Kidney (tissue), 13 donors: ENCODE measurements at regions not wholly inside any gene's neighbourhood (a gene's known extent, or its start where the extent isn't known, plus 50 kb on each side); places are given as distances from the start of the nearest gene placed in this dataset.

Source experiments
- DNase-seq, 5 donors: peaks; one replicate each; pipeline ENCODE4 v3.0.0-alpha.2; 2013 to 2020
- FAIRE-seq: peaks from 2 replicates; lab custom pipeline; 2012; peaks lifted over from hg19 to GRCh38; lab: Jason Lieb, UNC
- H3K27ac ChIP-seq, 2 donors: one replicate each; pipeline ENCODE4 v1.7.0; 2013; ENCODE audit warnings: low read depth in 2 of 2, low read length in 2 of 2, inconsistent platforms in 1 of 2
- H3K27me3 ChIP-seq: one replicate; pipeline ENCODE4 v1.7.1; 2013; ENCODE audit warnings: low read length, inconsistent platforms; ENCODE audit not compliant: control insufficient read depth, insufficient read depth
- H3K36me3 ChIP-seq, 3 donors: one replicate each; pipeline versions ENCODE4 v1.7.0 to v1.7.1; 2013; ENCODE audit warnings: low read length in 3 of 3, control low read depth in 1 of 3, inconsistent platforms in 1 of 3; ENCODE audit not compliant: insufficient read depth in 3 of 3, control insufficient read depth in 2 of 3
- H3K4me1 ChIP-seq, 3 donors: one replicate each; pipeline versions ENCODE4 v1.7.0 to v1.7.1; 2013; ENCODE audit warnings: low read length in 3 of 3, inconsistent platforms in 1 of 3, low read depth in 1 of 3; ENCODE audit not compliant: control insufficient read depth in 2 of 3, insufficient read depth in 2 of 3
- H3K4me3 ChIP-seq, 3 donors: one replicate each; pipeline versions ENCODE4 v1.7.0 to v1.8.1; 2013; ENCODE audit warnings: low read length in 3 of 3, control low read depth in 1 of 3, inconsistent platforms in 1 of 3
- H3K9ac ChIP-seq, 3 donors: one replicate each; pipeline versions ENCODE4 v1.7.0 to v1.7.1; 2013; ENCODE audit warnings: low read length in 3 of 3, control low read depth in 1 of 3, inconsistent platforms in 1 of 3
- H3K9me3 ChIP-seq, 3 donors: one replicate each; pipeline versions ENCODE4 v1.7.0 to v1.7.1; 2013; ENCODE audit warnings: low read length in 3 of 3, control low read depth in 1 of 3, inconsistent platforms in 1 of 3; ENCODE audit not compliant: control insufficient read depth in 2 of 3, insufficient read depth in 1 of 3
- CTCF ChIP-seq: IDR thresholded peaks from 3 replicates; pipeline ENCODE4 v1.5.1; 2012; ENCODE audit warnings: mild to moderate bottlenecking, moderate library complexity, borderline replicate concordance; ENCODE audit not compliant: insufficient read depth; ENCODE audit errors: extremely low read depth
- intact Hi-C: fragments of 100-400 bp; cut with DNase I; formaldehyde crosslinking; loops from one replicate; pipeline ENCODE4 v1.11.1; 2022
- donor health status: control.
- donor health status: control.
- donor health status: control.
- donor health status: control.
- donor health status: control.
- donor health status: DM: yes; HTN: yes; CAD: no.
- donor health status: Normal renal cell carcinoma (clear cell type).

GRCh38 chr12:31226639-31227038 lies 99.3 kb downstream of the SINHCAF start:
- no peak for DNase-seq
- FAIRE-seq, result no peak
- no peak overlapping the region for H3K27ac ChIP-seq

GRCh38 chr12:31227401-31227981 lies 98.5 kb downstream of the SINHCAF start:
- no peak for DNase-seq
- no peak for TF ChIP-seq CTCF

More at GRCh38 chr12:31226639-31227038, 99.3 kb downstream of the SINHCAF start:
- intact Hi-C loops, result no loop called here
- Histone ChIP-seq H3K36me3 (no peaks in the 10 kb centered on the region), H3K9me3 (no peaks in the 10 kb centered on the region), H3K9ac (no peak overlapping the region), H3K4me1 (peaks cover 0 to 3% (median 2%) of the 10 kb centered on the region in 3 donors), H3K4me3 (no peak overlapping the region), H3K27me3 (no peaks in the 10 kb centered on the region)
- no peak for TF ChIP-seq CTCF

GRCh38 chr12:31228811-31229792 lies 96.8 kb downstream of the SINHCAF start:
- Histone ChIP-seq H3K27me3 (no peaks in the 10 kb centered on the region), H3K9me3 (no peaks in the 10 kb centered on the region), H3K4me3 (no peak overlapping the region), H3K9ac (no peak overlapping the region), H3K27ac (peak overlapping the region in 1 of 2 donors; percentile 9), H3K4me1 (peaks cover 0 to 3% (median 2%) of the 10 kb centered on the region in 3 donors), H3K36me3 (no peaks in the 10 kb centered on the region)
- no peak for TF ChIP-seq CTCF
- intact Hi-C loops, result no loop called here
- DNase-seq, result peak in 1 of 5 donors; percentile 31
- no peak for FAIRE-seq

More at GRCh38 chr12:31227401-31227981, 98.5 kb downstream of the SINHCAF start:
- no peak for FAIRE-seq
- Histone ChIP-seq H3K4me1 (peaks cover 0 to 3% (median 2%) of the 10 kb centered on the region in 3 donors), H3K9ac (no peak overlapping the region), H3K27me3 (no peaks in the 10 kb centered on the region), H3K36me3 (no peaks in the 10 kb centered on the region), H3K27ac (no peak overlapping the region), H3K9me3 (no peaks in the 10 kb centered on the region), H3K4me3 (no peak overlapping the region)
- intact Hi-C loops, result no loop called here
